BLaER1 (cell line): ENCODE measurements at regions not wholly inside any gene's neighbourhood (a gene's known extent, or its start where the extent isn't known, plus 50 kb on each side); places are given as distances from the start of the nearest gene placed in this dataset.
"Not testable (repeated sequence)": the region's sequence is repeated elsewhere in the genome, so short reads cannot be mapped to it uniquely, and the experiment has no call there.

Source experiments
- H3K27ac ChIP-seq: shearing (Covaris generic); formaldehyde crosslinking; 2 replicates; pipeline ENCODE4 v1.8.1; 2022
- H3K27me3 ChIP-seq: shearing (Covaris generic); formaldehyde crosslinking; 2 replicates; pipeline ENCODE4 v1.8.1; 2022
- H3K36me3 ChIP-seq: shearing (Covaris generic); formaldehyde crosslinking; 2 replicates; pipeline ENCODE4 v1.8.1; 2022
- H3K4me1 ChIP-seq: shearing (Covaris generic); formaldehyde crosslinking; 2 replicates; pipeline ENCODE4 v1.8.1; 2022
- H3K4me2 ChIP-seq: shearing (Covaris generic); formaldehyde crosslinking; 2 replicates; pipeline ENCODE4 v1.8.1; 2022
- H3K4me3 ChIP-seq: shearing (Covaris generic); formaldehyde crosslinking; 2 replicates; pipeline ENCODE4 v1.8.1; 2022
- H3K9ac ChIP-seq: shearing (Covaris generic); formaldehyde crosslinking; 2 replicates; pipeline ENCODE4 v1.8.1; 2022
- H3K9me3 ChIP-seq: shearing (Covaris generic); formaldehyde crosslinking; 2 replicates; pipeline ENCODE4 v1.8.1; 2022
- H4K20me1 ChIP-seq: shearing (Covaris generic); formaldehyde crosslinking; 2 replicates; pipeline ENCODE4 v1.8.1; 2022
- Cebpa-rat ChIP-seq: shearing (Covaris generic); IDR thresholded peaks from 2 replicates; pipeline ENCODE4 v1.8.1; 2022

- H3K4me1 ChIP-seq, result no peaks in the 10 kb centered on the region
- no peak overlapping the region for H3K9ac ChIP-seq
- TF ChIP-seq Cebpa-rat, result no peak
These were observed 80.2 kb downstream of the ARRDC3 start for GRCh38 chr5:91302958-91303357.

GRCh38 chr5:91302305-91302704 is 80.8 kb downstream of the ARRDC3 start:
- no peak overlapping the region for H3K4me3 ChIP-seq
- no peaks in the 10 kb centered on the region for H3K9me3 ChIP-seq
- no peak overlapping the region for H3K27ac ChIP-seq
- H3K9ac ChIP-seq, result no peak overlapping the region
- TF ChIP-seq Cebpa-rat, result no peak
- H3K4me1 ChIP-seq, result no peaks in the 10 kb centered on the region
- H3K4me2 ChIP-seq, result no peak overlapping the region
- no peaks in the 10 kb centered on the region for H3K27me3 ChIP-seq
- H4K20me1 ChIP-seq, result no peaks in the 10 kb centered on the region
- H3K36me3 ChIP-seq, result no peaks in the 10 kb centered on the region

More at GRCh38 chr5:91302958-91303357, 80.2 kb downstream of the ARRDC3 start:
- H3K27me3 ChIP-seq, result no peaks in the 10 kb centered on the region
- no peaks in the 10 kb centered on the region for H3K36me3 ChIP-seq
- no peaks in the 10 kb centered on the region for H3K9me3 ChIP-seq
- H3K4me2 ChIP-seq, result no peak overlapping the region
- H3K4me3 ChIP-seq, result no peak overlapping the region
- H4K20me1 ChIP-seq, result no peaks in the 10 kb centered on the region
- H3K27ac ChIP-seq, result no peak overlapping the region

- no peaks in the 10 kb centered on the region for H3K4me1 ChIP-seq
- no peak for TF ChIP-seq Cebpa-rat
- no peak overlapping the region for H3K4me3 ChIP-seq
- no peak overlapping the region for H3K27ac ChIP-seq
- no peak overlapping the region for H3K4me2 ChIP-seq
- H3K9me3 ChIP-seq, result no peaks in the 10 kb centered on the region
- H3K9ac ChIP-seq, result no peak overlapping the region
- no peaks in the 10 kb centered on the region for H3K27me3 ChIP-seq
- H4K20me1 ChIP-seq, result no peaks in the 10 kb centered on the region
- H3K36me3 ChIP-seq, result no peaks in the 10 kb centered on the region
These were observed 81.8 kb downstream of the ARRDC3 start for GRCh38 chr5:91301106-91301846.

- H3K27ac ChIP-seq, result no peak overlapping the region
- no peaks in the 10 kb centered on the region for H3K27me3 ChIP-seq
- H3K4me1 ChIP-seq, result peaks cover 13% of the 10 kb centered on the region
- no peaks in the 10 kb centered on the region for H3K36me3 ChIP-seq
- no peak for TF ChIP-seq Cebpa-rat
- H3K4me2 ChIP-seq, result no peak overlapping the region
- H3K9me3 ChIP-seq, result no peaks in the 10 kb centered on the region
- no peaks in the 10 kb centered on the region for H4K20me1 ChIP-seq
- H3K9ac ChIP-seq, result no peak overlapping the region
- H3K4me3 ChIP-seq, result no peak overlapping the region
These were observed 85.1 kb downstream of the ARRDC3 start for GRCh38 chr5:91297994-91298393.

- TF ChIP-seq Cebpa-rat, result no peak
- Histone ChIP-seq H3K9ac (no peak overlapping the region), H3K4me3 (no peak overlapping the region), H3K9me3 (no peaks in the 10 kb centered on the region), H3K4me1 (peaks cover 16% of the 10 kb centered on the region), H3K27ac (no peak overlapping the region), H4K20me1 (no peaks in the 10 kb centered on the region), H3K4me2 (no peak overlapping the region), H3K27me3 (no peaks in the 10 kb centered on the region), H3K36me3 (no peaks in the 10 kb centered on the region)
These were observed 86.4 kb downstream of the ARRDC3 start for GRCh38 chr5:91296674-91297143.

- not testable (repeated sequence) for H4K20me1 ChIP-seq, H3K9ac ChIP-seq
These were observed 87.0 kb downstream of the ARRDC3 start for GRCh38 chr5:91296102-91296501.

GRCh38 chr5:91293131-91293530 is 90.0 kb downstream of the ARRDC3 start:
- Histone ChIP-seq H3K4me1 (peaks cover 16% of the 10 kb centered on the region), H4K20me1 (no peaks in the 10 kb centered on the region), H3K27ac (no peak overlapping the region), H3K9me3 (no peaks in the 10 kb centered on the region), H3K36me3 (no peaks in the 10 kb centered on the region), H3K27me3 (no peaks in the 10 kb centered on the region), H3K9ac (no peak overlapping the region), H3K4me2 (peak overlapping the region; percentile 65), H3K4me3 (no peak overlapping the region)
- TF ChIP-seq Cebpa-rat, result no peak

More at GRCh38 chr5:91296102-91296501, 87.0 kb downstream of the ARRDC3 start:
- H3K4me1 ChIP-seq, result peaks cover 16% of the 10 kb centered on the region
- not testable (repeated sequence) for H3K27me3 ChIP-seq, H3K9me3 ChIP-seq, H3K4me2 ChIP-seq, H3K4me3 ChIP-seq, H3K36me3 ChIP-seq, H3K27ac ChIP-seq

GRCh38 chr5:91291628-91292569 is 91.2 kb downstream of the ARRDC3 start:
- no peak overlapping the region for H3K4me3 ChIP-seq
- no peak overlapping the region for H3K9ac ChIP-seq
- H3K27ac ChIP-seq, result no peak overlapping the region
- H3K36me3 ChIP-seq, result no peaks in the 10 kb centered on the region
- peaks cover 16% of the 10 kb centered on the region for H3K4me1 ChIP-seq
- H3K27me3 ChIP-seq, result no peaks in the 10 kb centered on the region
- no peaks in the 10 kb centered on the region for H3K9me3 ChIP-seq
- no peak overlapping the region for H3K4me2 ChIP-seq
- H4K20me1 ChIP-seq, result no peaks in the 10 kb centered on the region
- no peak for TF ChIP-seq Cebpa-rat

- no peak overlapping the region for H3K4me2 ChIP-seq
- H3K36me3 ChIP-seq, result no peaks in the 10 kb centered on the region
- peaks cover 6% of the 10 kb centered on the region for H3K4me1 ChIP-seq
- no peak for TF ChIP-seq Cebpa-rat
- no peak overlapping the region for H3K4me3 ChIP-seq
- H3K9me3 ChIP-seq, result peaks cover 12% of the 10 kb centered on the region
- no peaks in the 10 kb centered on the region for H3K27me3 ChIP-seq
- no peak overlapping the region for H3K27ac ChIP-seq
- no peak overlapping the region for H3K9ac ChIP-seq
- H4K20me1 ChIP-seq, result no peaks in the 10 kb centered on the region
These were observed 94.8 kb downstream of the ARRDC3 start for GRCh38 chr5:91288118-91288916.

GRCh38 chr5:91285062-91285461 is 98.1 kb downstream of the ARRDC3 start:
- H3K27me3 ChIP-seq, H3K9ac ChIP-seq, H3K27ac ChIP-seq, H3K4me2 ChIP-seq, H3K36me3 ChIP-seq, H3K4me3 ChIP-seq, H4K20me1 ChIP-seq: not testable (repeated sequence)
- Histone ChIP-seq H3K9me3 (peaks cover 12% of the 10 kb centered on the region), H3K4me1 (peaks cover 16% of the 10 kb centered on the region)
